Dedifferentiated amniotic fluid mesenchymal stem cell (primary cell): ENCODE measurements at regions not wholly inside any gene's neighbourhood (a gene's known extent, or its start where the extent isn't known, plus 50 kb on each side); places are given as distances from the start of the nearest gene placed in this dataset.
"Not testable (repeated sequence)": the region's sequence is repeated elsewhere in the genome, so short reads cannot be mapped to it uniquely, and the experiment has no call there.

Experiments
- DNase-seq: peaks from one replicate; pipeline ENCODE4 v3.0.0-alpha.2; 2016; ENCODE audit errors: extremely low spot score

- DNase-seq, result no peak
Measured at GRCh38 chr7:82701949-82702348, 258.4 kb upstream of the CACNA2D1 start.

- DNase-seq, result no peak
Measured at GRCh38 chr7:82700741-82701140, 257.2 kb upstream of the CACNA2D1 start.

GRCh38 chr7:82699773-82700186 lies 256.2 kb upstream of the CACNA2D1 start:
- DNase-seq, result no peak

- no peak for DNase-seq
Measured at GRCh38 chr7:82697897-82698296, 254.3 kb upstream of the CACNA2D1 start.

- DNase-seq, result no peak
Measured at GRCh38 chr7:82696631-82697030, 253.1 kb upstream of the CACNA2D1 start.

GRCh38 chr7:82694022-82694421 lies 250.4 kb upstream of the CACNA2D1 start:
- no peak for DNase-seq

- no peak for DNase-seq
Measured at GRCh38 chr7:82690929-82691328, 247.4 kb upstream of the CACNA2D1 start.

GRCh38 chr7:82685214-82685613 lies 241.6 kb upstream of the CACNA2D1 start:
- no peak for DNase-seq

- no peak for DNase-seq
Measured at GRCh38 chr7:82678716-82679115, 235.1 kb upstream of the CACNA2D1 start.

- no peak for DNase-seq
Measured at GRCh38 chr7:82678259-82678658, 234.7 kb upstream of the CACNA2D1 start.

- DNase-seq, result no peak
Measured at GRCh38 chr7:82677493-82677892, 233.9 kb upstream of the CACNA2D1 start.

- DNase-seq, result no peak
Measured at GRCh38 chr7:82676777-82677463, 233.3 kb upstream of the CACNA2D1 start.

GRCh38 chr7:82675396-82675795 lies 231.8 kb upstream of the CACNA2D1 start:
- DNase-seq, result no peak

GRCh38 chr7:82674268-82674667 lies 230.7 kb upstream of the CACNA2D1 start:
- peak; percentile 36 for DNase-seq

- no peak for DNase-seq
Measured at GRCh38 chr7:82672078-82672477, 228.5 kb upstream of the CACNA2D1 start.

- DNase-seq, result no peak
Measured at GRCh38 chr7:82669141-82669540, 225.6 kb upstream of the CACNA2D1 start.

GRCh38 chr7:82668676-82669075 lies 225.1 kb upstream of the CACNA2D1 start:
- no peak for DNase-seq

- no peak for DNase-seq
Measured at GRCh38 chr7:82665966-82666507, 222.5 kb upstream of the CACNA2D1 start.

- no peak for DNase-seq
Measured at GRCh38 chr7:82655965-82656364, 212.4 kb upstream of the CACNA2D1 start.

- not testable (repeated sequence) for DNase-seq
Measured at GRCh38 chr7:82650095-82650494, 206.5 kb upstream of the CACNA2D1 start.

- no peak for DNase-seq
Measured at GRCh38 chr7:82633592-82633991, 190.0 kb upstream of the CACNA2D1 start.

GRCh38 chr7:82631998-82632397 lies 188.4 kb upstream of the CACNA2D1 start:
- no peak for DNase-seq

- no peak for DNase-seq
Measured at GRCh38 chr7:82629583-82629982, 186.0 kb upstream of the CACNA2D1 start.

GRCh38 chr7:82625377-82625776 lies 181.8 kb upstream of the CACNA2D1 start:
- no peak for DNase-seq
